ENCODE measurements at regions not wholly inside any gene's neighbourhood (a gene's known extent, or its start where the extent isn't known, plus 50 kb on each side); places are given as distances from the start of the nearest gene placed in this dataset.
"Not testable (repeated sequence)": the region's sequence is repeated elsewhere in the genome, so short reads cannot be mapped to it uniquely, and the experiment has no call there.

DNA sequence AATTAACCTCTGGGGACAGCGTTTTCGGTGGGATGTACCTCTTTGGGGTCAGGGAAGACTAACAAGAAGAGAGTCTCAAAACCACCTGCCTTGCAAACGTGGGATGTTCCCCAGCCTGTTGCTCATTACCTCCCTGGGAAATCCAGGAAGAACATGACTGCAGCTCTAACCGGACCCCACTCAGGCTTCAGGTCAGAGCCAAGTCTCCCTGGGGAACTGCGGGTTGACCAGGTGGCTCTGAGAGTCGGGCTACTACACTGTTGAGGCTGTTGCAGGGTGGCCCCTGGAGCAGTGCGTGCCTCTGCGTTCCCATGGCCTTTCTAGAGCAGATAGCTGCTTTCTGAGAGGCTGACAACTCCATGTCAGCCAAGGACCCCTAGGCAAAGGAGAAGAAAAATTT is 309.1 kb downstream of the FOXL1 start:
- no peak for TF ChIP-seq CTCF (IDR thresholded peaks at IDR 0.05)
- no peaks in the 10 kb centered on the region for H3K9me3 ChIP-seq
- intact Hi-C loops (cut with DNase I, micrococcal nuclease) = no loop called here
- H3K4me3 ChIP-seq = no peak overlapping the region
- DNase-seq (no peak), ATAC-seq (no peak)
- H3K36me3 ChIP-seq (ENCODE audit: low read depth) = no peaks in the 10 kb centered on the region
- H3K4me1 ChIP-seq (ENCODE audit: low read depth) = no peaks in the 10 kb centered on the region

DNA sequence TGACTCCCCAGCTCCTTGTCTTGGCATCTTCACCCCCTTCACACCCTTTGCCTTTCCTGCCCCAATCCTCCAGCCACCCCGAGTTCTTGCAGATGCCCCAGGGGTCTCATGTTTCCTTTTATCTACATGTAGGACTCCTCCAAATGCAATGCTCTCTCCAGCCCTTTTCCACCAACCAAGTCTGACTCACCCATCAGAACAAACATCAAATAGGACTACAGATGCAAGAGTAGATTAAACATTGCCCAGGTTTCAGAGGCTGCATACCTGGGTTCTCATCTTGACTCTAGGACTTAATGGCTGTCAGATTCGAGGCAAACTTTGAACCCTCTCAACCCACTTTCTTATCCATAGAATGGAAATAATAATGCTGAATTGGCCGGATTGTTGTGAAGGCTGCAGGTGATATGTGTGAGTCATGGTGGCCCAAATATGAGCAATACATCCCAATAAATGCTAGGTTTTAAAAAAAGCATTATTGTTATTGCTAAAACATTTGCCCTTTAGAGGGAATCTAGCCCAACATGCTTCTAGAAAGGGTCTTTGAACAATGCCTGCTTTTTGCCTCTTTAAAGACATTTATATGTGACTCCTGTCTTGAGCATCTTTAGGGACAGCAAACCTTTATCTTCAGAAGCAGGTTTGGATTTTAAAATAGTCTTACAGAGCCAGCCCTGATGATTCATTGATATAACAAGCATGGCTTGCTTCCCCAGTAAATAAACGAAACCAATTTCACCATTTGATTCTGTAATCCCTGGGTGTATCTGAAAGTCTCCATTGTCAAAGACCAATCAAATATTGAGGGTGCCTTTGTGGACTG is 310.1 kb downstream of the FOXL1 start:
- no peak overlapping the region for H3K4me3 ChIP-seq
- no peaks in the 10 kb centered on the region for H3K9me3 ChIP-seq
- no peaks in the 10 kb centered on the region for H3K4me1 ChIP-seq (ENCODE audit: low read depth)
- no peak for TF ChIP-seq CTCF (IDR thresholded peaks at IDR 0.05)
- DNase-seq (no peak), ATAC-seq (no peak)
- intact Hi-C loops (cut with DNase I, micrococcal nuclease) = no loop called here
- H3K36me3 ChIP-seq (ENCODE audit: low read depth) = no peaks in the 10 kb centered on the region

GRCh38 chr16:86889054-86889366 is 310.7 kb downstream of the FOXL1 start:
- H3K4me1 ChIP-seq (ENCODE audit: low read depth); DNase-seq; intact Hi-C loops (cut with DNase I, micrococcal nuclease); H3K4me3 ChIP-seq; ATAC-seq; H3K36me3 ChIP-seq (ENCODE audit: low read depth); H3K9me3 ChIP-seq: not testable (repeated sequence)

- intact Hi-C loops (cut with DNase I, micrococcal nuclease) = no loop called here
- no peak for ATAC-seq
- no peak for TF ChIP-seq CTCF (IDR thresholded peaks at IDR 0.05)
- H3K36me3 ChIP-seq (ENCODE audit: low read depth) = no peaks in the 10 kb centered on the region
- no peak for DNase-seq
- H3K9me3 ChIP-seq = no peaks in the 10 kb centered on the region
- H3K4me1 ChIP-seq (ENCODE audit: low read depth) = no peaks in the 10 kb centered on the region
- H3K4me3 ChIP-seq = no peak overlapping the region
Observed at GRCh38 chr16:86889974-86890373, 311.6 kb downstream of the FOXL1 start.

- H3K4me1 ChIP-seq (ENCODE audit: low read depth) = no peaks in the 10 kb centered on the region
- no peak overlapping the region for H3K4me3 ChIP-seq
- ATAC-seq (no peak), DNase-seq (no peak)
- no peaks in the 10 kb centered on the region for H3K36me3 ChIP-seq (ENCODE audit: low read depth)
- H3K9me3 ChIP-seq = no peaks in the 10 kb centered on the region
- intact Hi-C loops (cut with DNase I, micrococcal nuclease) = no loop called here
- TF ChIP-seq CTCF (IDR thresholded peaks at IDR 0.05) = no peak
Observed at GRCh38 chr16:86891121-86891520, 312.8 kb downstream of the FOXL1 start.

DNA sequence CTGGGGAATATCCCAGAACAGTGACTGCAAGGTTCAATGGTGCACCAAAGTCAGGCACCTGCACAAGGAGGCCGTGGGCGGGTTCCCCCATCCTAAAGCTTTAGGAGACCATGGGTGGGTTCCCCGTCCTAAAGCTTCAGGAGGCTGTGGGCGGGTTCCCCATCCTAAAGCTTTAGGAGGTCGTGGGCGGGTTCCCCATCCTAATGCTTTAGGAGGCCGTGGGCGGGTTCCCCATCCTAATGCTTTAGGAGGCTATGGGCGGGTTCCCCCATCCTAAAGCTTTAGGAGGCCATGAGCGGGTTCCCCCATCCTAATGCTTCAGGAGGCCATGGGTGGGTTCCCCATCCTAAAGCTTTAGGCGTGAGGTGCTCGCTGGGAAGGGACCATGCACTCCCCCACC is 313.3 kb downstream of the FOXL1 start:
- intact Hi-C loops (cut with DNase I, micrococcal nuclease) = no loop called here
- TF ChIP-seq CTCF (IDR thresholded peaks at IDR 0.05) = no peak
- no peak for ATAC-seq

More for the DNA sequence above, 313.3 kb downstream of the FOXL1 start:
- no peaks in the 10 kb centered on the region for H3K36me3 ChIP-seq (ENCODE audit: low read depth)
- H3K4me1 ChIP-seq (ENCODE audit: low read depth) = no peaks in the 10 kb centered on the region
- no peaks in the 10 kb centered on the region for H3K9me3 ChIP-seq
- no peak overlapping the region for H3K4me3 ChIP-seq
- DNase-seq = no peak

Measured in mucosa of descending colon (tissue), 3 donors.